ENCODE measurements at regions not wholly inside any gene's neighbourhood (a gene's known extent, or its start where the extent isn't known, plus 50 kb on each side); places are given as distances from the start of the nearest gene placed in this dataset.
A peak's percentile ranks its signal among the peaks of the same experiment; 100 is the strongest.

DNA sequence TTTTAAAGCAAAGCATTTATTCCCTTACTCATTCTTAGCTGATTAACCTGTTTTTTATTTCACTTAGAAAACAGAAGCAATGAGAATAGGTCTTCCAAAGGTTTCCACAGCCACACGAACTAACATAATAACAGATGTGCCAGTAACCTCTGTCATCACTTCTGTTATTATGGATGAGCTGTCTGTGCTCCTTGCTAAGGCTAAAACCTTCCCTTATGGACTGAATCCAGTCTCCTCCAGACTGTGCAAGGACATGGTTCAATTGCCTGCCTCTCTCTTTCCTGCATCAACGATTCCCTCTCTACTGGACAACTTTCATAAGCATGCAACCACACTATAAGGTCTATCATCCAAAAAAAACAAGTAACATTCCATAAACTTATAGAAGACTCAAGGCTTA is 1446.2 kb downstream of the MAT2B start:
- DNase-seq (ENCODE audit: low read depth) = no peak
- H3K4me3 ChIP-seq (ENCODE audit: low read depth, low read length) = no peak overlapping the region
- TF ChIP-seq, protein P1, sequence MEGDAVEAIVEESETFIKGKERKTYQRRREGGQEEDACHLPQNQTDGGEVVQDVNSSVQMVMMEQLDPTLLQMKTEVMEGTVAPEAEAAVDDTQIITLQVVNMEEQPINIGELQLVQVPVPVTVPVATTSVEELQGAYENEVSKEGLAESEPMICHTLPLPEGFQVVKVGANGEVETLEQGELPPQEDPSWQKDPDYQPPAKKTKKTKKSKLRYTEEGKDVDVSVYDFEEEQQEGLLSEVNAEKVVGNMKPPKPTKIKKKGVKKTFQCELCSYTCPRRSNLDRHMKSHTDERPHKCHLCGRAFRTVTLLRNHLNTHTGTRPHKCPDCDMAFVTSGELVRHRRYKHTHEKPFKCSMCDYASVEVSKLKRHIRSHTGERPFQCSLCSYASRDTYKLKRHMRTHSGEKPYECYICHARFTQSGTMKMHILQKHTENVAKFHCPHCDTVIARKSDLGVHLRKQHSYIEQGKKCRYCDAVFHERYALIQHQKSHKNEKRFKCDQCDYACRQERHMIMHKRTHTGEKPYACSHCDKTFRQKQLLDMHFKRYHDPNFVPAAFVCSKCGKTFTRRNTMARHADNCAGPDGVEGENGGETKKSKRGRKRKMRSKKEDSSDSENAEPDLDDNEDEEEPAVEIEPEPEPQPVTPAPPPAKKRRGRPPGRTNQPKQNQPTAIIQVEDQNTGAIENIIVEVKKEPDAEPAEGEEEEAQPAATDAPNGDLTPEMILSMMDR (IDR thresholded peaks at IDR 0.05; ENCODE audit: low read depth, low read length) = no peak
- TF ChIP-seq MYC (IDR thresholded peaks at IDR 0.05; ENCODE audit: low read depth, low read length) (no peak), POLR2A (IDR thresholded peaks at IDR 0.05; ENCODE audit: extremely low read depth, insufficient read length) (no peak)
- TF ChIP-seq, protein P2, sequence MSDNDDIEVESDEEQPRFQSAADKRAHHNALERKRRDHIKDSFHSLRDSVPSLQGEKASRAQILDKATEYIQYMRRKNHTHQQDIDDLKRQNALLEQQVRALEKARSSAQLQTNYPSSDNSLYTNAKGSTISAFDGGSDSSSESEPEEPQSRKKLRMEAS (IDR thresholded peaks at IDR 0.05; ENCODE audit: low read depth, low read length) = no peak

DNA sequence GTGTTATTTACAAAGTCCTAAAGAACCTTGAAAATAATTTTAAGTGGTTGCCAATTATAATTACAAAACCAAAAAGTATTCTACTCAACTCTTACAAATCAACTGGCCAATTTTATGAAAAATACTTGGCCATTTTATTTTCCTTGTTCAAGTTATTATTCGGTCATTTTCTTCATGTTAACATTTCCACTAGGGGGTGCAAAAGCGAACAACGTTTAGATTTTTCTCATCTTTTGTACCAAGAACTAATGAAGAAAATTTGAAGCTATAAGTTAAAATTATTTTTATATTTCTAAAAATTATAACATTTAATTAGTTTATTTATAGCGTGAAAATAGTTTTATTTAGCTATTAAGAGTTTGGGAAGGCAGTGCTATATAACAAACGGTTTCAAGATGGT is 1453.3 kb downstream of the MAT2B start:
- peak; percentile 3 for DNase-seq (ENCODE audit: low read depth)
- H3K4me3 ChIP-seq (ENCODE audit: low read depth, low read length) = no peak overlapping the region
- no peak for TF ChIP-seq POLR2A (IDR thresholded peaks at IDR 0.05; ENCODE audit: extremely low read depth, insufficient read length)
- TF ChIP-seq, protein P1 (IDR thresholded peaks at IDR 0.05; ENCODE audit: low read depth, low read length) = no peak
- TF ChIP-seq, protein P2 (IDR thresholded peaks at IDR 0.05; ENCODE audit: low read depth, low read length) = no peak
- TF ChIP-seq MYC (IDR thresholded peaks at IDR 0.05; ENCODE audit: low read depth, low read length) = no peak

DNA sequence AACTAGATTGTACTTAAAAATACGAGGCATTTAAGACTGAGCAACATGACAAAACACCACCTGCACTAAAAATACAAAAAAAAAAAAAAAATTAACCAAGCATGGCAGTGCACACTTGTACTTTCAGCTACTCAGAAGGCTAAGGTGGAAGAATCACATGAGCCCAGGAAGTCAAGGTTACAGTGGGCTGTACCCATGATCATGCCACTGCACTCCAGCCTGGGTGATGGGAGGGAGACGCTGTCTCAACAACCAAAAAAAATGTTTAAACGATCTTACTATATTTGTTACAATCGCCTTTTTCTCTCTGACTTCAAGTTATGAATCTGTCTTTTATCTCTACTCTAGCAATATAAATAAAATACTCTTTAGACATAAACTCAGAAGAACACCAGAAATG is 1454.3 kb downstream of the MAT2B start:
- TF ChIP-seq MYC (IDR thresholded peaks at IDR 0.05; ENCODE audit: low read depth, low read length) = no peak
- no peak for TF ChIP-seq POLR2A (IDR thresholded peaks at IDR 0.05; ENCODE audit: extremely low read depth, insufficient read length)
- TF ChIP-seq, protein P1 (IDR thresholded peaks at IDR 0.05; ENCODE audit: low read depth, low read length) = no peak
- TF ChIP-seq, protein P2 (IDR thresholded peaks at IDR 0.05; ENCODE audit: low read depth, low read length) = no peak
- no peak overlapping the region for H3K4me3 ChIP-seq (ENCODE audit: low read depth, low read length)
- DNase-seq (ENCODE audit: low read depth) = no peak

DNA sequence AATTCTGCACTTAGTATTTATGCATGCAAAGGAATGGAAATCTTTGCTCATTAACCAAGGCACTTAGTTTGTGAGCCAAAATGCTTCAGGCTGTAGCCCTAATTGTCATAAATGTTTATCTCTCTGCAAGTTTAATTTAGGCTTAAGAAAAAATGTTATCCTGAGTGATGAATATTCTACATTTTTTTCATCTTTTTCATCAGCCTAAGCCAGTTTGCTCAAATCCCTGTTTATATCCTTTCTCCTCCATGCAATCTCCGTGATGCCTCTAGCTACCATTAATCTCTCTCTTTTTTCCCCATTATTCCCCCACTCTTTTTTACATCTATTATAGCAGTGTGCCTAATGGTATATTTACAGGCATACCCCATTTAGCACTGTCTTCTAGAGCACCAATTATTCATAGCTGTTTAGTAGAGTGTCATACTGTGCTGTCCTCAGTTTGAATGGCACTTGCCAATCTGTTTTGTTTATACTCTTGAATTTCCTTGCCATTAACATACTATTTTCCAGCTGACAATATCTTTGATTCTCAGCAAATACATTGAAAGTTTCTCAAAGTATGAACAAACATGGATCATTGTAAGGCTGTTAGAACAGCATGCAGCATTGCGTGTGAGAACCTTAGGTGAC is 1457.0 kb downstream of the MAT2B start:
- DNase-seq (ENCODE audit: low read depth) = no peak
- H3K4me3 ChIP-seq (ENCODE audit: low read depth, low read length) = no peak overlapping the region
- no peak for TF ChIP-seq POLR2A (IDR thresholded peaks at IDR 0.05; ENCODE audit: extremely low read depth, insufficient read length)
- TF ChIP-seq, protein P2 (IDR thresholded peaks at IDR 0.05; ENCODE audit: low read depth, low read length) = no peak
- TF ChIP-seq MYC (IDR thresholded peaks at IDR 0.05; ENCODE audit: low read depth, low read length) = no peak
- TF ChIP-seq, protein P1 (IDR thresholded peaks at IDR 0.05; ENCODE audit: low read depth, low read length) = no peak

DNA sequence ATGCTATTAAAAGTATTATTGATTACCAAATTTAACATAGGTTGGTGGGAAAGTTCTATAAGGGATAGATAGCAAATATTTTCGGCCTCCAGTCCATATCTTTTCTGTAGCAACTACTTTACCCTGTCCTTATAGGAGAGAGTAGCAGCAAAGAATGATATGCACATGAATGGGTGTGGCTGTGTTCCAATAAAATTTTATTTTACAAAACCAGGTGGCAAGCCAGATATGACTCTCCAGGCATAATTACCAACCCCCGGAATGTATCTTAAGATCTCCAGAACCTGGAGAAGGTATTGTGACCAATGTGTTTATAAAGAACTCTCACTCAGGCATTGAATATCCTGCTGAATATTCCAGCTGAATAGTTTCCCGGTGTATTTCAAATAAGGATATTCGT is 1461.2 kb downstream of the MAT2B start:
- no peak for DNase-seq (ENCODE audit: low read depth)
- H3K4me3 ChIP-seq (ENCODE audit: low read depth, low read length) = no peak overlapping the region
- TF ChIP-seq, protein P1 (IDR thresholded peaks at IDR 0.05; ENCODE audit: low read depth, low read length) = no peak

DNA sequence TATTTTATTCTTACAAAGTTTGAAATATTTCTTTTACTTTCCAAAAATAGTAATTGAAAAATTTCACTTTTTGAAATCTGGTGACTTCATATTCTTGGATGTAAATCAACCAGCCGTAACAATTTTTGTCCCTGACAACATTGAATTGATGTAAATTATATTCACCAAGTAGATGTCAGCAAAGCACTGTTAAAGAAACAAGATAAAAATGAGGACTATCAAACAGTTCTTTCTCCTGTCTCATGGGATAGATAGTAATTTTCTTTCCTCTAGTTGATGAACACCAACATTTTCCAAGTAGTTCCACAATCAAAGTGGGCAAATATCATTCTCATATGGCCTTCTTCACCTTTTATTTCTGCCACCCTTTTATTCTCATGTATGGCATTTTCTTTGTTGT is 1461.9 kb downstream of the MAT2B start:
- TF ChIP-seq POLR2A (IDR thresholded peaks at IDR 0.05; ENCODE audit: extremely low read depth, insufficient read length) (no peak), MYC (IDR thresholded peaks at IDR 0.05; ENCODE audit: low read depth, low read length) (no peak)
- TF ChIP-seq, protein P1 (IDR thresholded peaks at IDR 0.05; ENCODE audit: low read depth, low read length) = no peak
- TF ChIP-seq, protein P2 (IDR thresholded peaks at IDR 0.05; ENCODE audit: low read depth, low read length) = no peak
- no peak for DNase-seq (ENCODE audit: low read depth)

More for the DNA sequence above, 1461.9 kb downstream of the MAT2B start:
- no peak overlapping the region for H3K4me3 ChIP-seq (ENCODE audit: low read depth, low read length)

Data from NB4 (cell line).